NCI-H446 treated with DMSO at 0.1 percent for 48 hours (cell line): ENCODE measurements at regions not wholly inside any gene's neighbourhood (a gene's known extent, or its start where the extent isn't known, plus 50 kb on each side); places are given as distances from the start of the nearest gene placed in this dataset.

Source experiments
- DNase-seq: peaks from one replicate; lab custom pipeline; 2025; lab: John Stamatoyannopoulos, UW

DNA sequence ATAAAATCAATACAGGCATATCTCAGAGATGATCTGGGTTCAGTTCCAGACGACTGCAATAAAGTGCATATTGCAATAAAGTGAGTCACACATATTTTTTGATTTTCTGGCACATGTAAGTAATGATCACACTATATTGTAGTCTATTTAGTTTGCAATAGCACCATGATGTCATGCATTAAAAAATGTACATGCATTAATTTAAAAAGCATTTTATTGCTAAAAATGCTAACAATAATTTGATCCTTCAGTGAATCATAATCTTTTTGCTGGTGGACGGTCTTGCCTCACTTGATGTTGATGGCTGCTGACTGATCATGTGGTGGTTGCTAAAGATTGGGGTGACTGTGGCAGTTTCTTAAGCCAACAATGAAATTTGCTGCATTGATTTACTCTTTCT lies 511.1 kb downstream of the OTOL1 start:
- no peak for DNase-seq

GRCh38 chr3:162012633-162013032 lies 516.0 kb downstream of the OTOL1 start:
- DNase-seq: no peak

DNA sequence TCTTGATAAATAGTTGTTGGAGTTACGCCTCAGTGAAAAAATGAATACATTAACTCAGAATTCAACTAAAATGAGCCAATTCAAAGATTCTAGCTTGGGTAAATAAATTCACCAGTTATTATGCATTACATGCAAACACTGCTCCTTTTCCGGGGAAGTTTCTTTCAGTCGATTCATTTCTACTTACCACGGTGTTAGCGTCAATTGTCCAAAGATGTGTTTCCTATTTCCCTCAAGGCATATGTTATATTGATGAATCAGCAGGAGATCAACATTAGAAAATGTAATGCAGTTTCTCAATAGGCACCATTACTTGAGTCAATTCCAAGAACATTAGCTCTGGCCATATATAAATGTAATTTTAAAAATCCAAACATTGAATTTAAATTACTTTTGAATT lies 517.7 kb downstream of the OTOL1 start:
- DNase-seq: no peak

DNA sequence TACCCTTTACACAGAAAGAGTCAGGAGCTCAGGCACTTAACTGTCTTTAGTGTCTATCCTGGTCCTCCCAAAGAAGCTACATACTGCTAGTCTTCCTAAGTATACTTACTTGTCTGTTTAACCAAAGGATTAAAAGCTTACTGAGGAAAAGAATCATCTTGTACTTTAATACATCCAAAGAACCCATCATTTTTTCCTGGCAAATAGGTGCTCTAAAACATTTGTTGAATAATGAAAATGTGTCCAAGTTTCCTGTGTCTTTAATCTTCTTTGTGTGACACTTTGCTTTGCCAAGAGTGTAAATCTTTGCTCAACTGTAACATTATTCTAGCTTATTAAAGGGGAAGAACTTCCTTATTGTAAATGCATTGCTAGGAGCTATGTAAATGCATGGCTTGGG lies 519.2 kb downstream of the OTOL1 start:
- no peak for DNase-seq

DNA sequence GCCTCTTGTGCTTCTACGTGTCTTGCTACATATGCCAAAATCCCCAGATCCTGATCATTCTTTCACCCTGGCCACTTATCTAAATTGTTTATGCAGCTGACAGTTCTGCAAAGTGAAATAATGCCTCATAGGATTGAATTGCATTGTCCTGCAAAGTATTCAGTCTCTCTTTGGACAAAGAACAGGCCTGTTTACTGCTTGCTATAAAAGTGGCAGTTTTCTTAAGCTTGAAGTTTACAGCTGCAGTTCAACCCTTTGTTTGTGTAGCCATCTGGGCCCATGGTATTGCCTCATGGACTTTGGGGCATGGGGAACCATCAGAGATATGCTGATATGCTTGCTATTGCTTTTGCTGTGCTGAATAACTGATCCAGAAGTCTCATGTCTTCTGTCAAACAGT lies 523.2 kb downstream of the OTOL1 start:
- DNase-seq: no peak

- DNase-seq: no peak
Measured at GRCh38 chr3:162021206-162021605, 524.6 kb downstream of the OTOL1 start.

DNA sequence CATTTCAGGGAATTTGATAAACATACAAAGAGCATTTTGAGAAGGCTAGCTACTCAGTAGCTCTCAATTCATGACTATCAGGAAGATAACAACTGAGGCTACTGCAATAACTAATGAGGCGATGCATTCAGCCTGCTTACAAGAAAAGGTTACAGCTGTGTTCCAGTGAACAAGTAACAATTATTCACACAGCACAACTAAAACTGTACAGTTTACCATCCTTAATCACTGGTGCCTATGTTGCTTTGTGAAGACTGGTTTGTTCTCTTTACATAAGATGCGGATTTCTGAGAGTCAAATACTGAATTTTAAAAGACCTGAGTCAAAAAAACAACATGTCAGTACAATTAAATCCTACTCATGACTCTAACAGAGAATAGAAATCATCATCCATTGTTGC lies 526.3 kb downstream of the OTOL1 start:
- no peak for DNase-seq

- no peak for DNase-seq
Measured at GRCh38 chr3:162029736-162030135, 533.1 kb downstream of the OTOL1 start.

DNA sequence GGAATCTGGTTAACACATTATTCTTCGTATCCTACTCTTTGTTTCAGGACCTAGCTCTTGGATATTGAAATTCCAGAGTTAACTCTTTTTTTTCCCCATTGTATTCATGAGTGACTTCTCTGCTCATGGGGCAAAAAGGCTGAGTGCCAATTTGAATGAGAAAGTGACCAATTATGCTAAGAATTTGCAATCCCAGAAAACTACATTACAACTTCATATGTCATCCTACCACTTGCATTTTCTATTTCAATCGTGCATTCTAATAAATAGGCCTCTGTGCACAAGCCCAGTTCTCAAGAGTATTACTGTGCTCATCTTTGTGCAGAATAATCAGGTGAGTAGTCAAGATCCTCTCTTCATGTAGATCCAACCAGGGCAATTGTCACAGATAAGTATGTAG lies 537.8 kb downstream of the OTOL1 start:
- no peak for DNase-seq

GRCh38 chr3:162041622-162042021 lies 545.0 kb downstream of the OTOL1 start:
- no peak for DNase-seq

- DNase-seq: no peak
Measured at GRCh38 chr3:162052636-162053035, 556.0 kb downstream of the OTOL1 start.

DNA sequence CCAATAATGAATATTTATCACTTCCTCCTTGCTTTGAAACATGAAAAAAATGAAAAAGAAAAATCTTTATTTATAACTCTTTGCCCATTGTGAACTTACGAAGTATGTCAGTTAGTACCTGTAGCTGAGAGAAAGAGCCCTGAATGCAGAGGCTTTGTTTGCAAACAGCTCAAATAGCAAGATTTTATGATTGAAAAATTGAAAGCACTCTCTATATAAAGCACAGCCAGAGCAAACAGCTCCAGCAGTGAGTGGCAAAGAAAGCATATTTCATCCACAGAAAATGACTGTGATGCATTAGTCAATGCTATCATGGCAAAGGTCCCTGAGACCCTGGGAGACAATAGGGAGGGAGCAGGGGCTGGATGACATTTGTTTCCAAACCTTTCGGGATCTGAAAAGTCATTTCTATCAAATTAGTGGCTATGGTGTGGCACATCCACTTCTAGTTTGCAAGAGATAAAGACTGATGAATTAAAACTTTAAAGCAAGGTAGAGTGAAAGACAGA lies 576.1 kb downstream of the OTOL1 start:
- no peak for DNase-seq

- DNase-seq: no peak
Measured at GRCh38 chr3:162073422-162073975, 576.9 kb downstream of the OTOL1 start.

- DNase-seq: no peak
Measured at GRCh38 chr3:162077108-162077507, 580.5 kb downstream of the OTOL1 start.

DNA sequence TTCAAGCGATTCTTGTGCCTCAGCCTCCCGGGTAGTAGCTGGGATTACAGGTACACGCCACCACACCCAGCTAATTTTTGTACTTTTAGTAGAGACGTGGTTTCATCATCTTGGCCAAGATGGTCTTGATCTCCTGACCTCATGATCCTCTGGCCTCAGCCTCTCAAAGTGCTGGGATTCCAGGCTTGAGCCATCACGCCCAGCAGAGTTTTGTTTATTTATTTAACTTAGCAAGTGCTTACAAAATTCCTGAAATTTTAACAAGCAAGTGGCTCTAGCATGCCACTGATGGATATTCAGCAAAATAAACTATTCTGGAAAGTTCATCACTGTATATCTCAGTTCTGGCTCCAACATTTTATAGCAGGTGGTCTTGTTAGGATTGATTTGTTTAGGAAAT lies 585.9 kb downstream of the OTOL1 start:
- no peak for DNase-seq

DNA sequence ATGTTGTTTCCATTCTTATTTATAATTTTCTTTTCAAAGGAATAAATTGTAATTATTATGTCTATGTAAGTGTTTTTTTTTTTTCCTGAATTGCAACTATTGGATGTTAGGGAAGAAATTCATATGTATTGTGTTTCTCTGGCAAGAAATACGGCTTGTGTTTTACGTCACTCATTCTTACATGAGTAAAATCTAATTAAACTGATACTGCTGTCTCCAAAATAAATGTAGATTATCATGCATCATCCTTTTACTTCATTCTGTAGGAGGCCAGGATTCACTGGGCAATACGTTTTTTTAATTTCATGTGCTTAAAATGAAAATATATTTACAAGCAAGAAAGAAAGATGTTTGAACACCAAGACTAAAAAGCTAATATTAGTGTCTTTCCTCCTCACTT lies 590.8 kb downstream of the OTOL1 start:
- no peak for DNase-seq

DNA sequence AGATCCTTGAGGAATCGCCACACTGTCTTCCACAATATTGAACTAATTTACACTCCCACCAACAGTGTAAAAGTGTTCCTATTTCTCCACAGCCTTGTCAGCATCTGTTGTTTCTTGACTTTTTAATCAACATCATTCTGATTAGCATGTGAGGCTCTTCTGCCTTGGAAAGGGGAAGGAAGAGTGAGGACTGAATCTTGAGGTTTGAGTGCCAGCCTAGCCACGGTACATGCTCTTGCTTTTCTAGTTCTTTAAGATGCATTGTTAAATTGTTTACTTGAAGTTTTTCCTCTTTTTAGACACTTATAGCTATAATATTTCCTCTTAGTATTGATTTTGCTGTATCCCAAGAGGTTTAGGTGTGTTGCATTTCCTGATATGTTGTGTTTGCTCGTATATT lies 596.1 kb downstream of the OTOL1 start:
- DNase-seq: no peak

DNA sequence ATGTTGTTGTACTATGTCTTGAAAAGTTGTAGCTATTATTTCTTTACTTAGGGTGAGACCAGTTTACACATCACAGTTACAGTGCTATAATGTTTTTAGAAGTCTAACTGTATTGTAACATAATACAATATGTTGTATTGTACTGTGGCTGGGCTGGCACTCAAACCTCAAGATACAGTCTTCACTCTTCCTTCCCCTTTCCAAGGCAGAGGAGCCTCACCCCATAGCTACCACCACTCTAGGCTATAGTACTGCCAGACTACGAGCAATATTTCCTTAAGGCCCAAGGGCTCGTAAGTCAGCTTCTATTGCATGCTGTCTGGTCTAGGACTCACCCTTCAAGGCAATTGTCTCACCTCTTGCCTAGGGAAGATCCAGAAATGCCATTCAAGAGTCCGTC lies 597.7 kb downstream of the OTOL1 start:
- DNase-seq: no peak

- DNase-seq: no peak
Measured at GRCh38 chr3:162096874-162097273, 600.3 kb downstream of the OTOL1 start.

- DNase-seq: no peak
Measured at GRCh38 chr3:162103808-162104207, 607.2 kb downstream of the OTOL1 start.

DNA sequence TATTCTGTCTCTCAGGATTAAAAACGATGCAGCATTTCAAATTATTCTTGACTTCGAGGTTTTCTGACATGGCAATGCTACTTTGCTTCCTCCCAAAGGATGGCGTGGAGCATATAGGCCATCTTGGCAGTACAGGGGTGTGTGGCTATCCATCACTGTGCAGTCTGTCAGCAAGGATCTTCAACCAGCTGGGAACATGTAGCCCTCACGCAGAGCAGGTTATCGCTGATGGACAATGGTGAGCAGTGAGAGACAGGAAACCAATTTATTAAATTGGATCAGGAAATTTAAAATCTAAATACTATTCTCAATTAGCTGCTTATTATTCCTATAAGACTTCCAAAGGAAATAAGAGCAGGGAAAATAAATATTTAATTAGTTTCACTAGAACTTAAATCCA lies 615.3 kb downstream of the OTOL1 start:
- DNase-seq: no peak

GRCh38 chr3:162112719-162113118 lies 616.1 kb downstream of the OTOL1 start:
- DNase-seq: no peak

- DNase-seq: no peak
Measured at GRCh38 chr3:162117961-162118360, 621.4 kb downstream of the OTOL1 start.

DNA sequence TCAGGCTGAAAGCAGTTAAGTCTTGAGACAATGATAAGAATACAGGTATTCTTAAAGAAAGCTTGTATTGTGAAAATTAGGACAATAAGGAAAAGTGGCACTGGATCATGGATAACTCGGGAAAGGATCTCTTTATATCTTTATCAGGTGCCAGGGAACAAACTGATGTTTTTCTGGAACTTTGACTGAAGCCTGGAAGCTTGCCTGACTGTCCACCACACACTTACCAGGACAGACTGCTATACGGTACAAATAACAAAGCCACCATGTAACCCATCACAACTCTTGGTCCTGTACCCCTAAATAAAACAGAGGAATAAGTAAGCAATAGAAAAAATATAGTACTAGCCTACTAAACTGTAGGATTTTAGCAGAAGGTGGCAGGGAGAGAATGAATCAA lies 623.0 kb downstream of the OTOL1 start:
- no peak for DNase-seq

DNA sequence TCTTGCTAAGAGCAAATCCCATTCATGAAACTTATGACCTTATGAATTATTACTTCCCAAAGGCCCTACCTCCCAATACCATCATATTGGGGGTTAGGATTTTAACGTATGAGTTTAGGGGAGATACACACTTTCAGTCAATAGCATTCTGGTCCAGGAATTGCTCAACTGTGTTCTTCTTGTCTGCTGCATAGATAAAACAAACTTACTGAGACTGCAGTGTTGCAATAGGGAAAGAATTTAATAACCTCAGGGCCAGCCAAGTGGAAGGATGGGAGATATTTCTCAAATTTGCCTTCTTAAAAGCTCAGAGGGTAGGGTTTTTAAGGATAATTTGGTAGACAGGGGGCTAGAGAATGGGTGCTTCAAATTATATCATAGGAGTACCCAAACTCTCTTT lies 625.8 kb downstream of the OTOL1 start:
- DNase-seq: no peak
